Muscle layer of colon (tissue), 2 donors: ENCODE measurements at regions not wholly inside any gene's neighbourhood (a gene's known extent, or its start where the extent isn't known, plus 50 kb on each side); places are given as distances from the start of the nearest gene placed in this dataset.

Source experiments
- H3K27ac ChIP-seq: one replicate; pipeline ENCODE4 v1.7.0; 2013; ENCODE audit warnings: low read depth, mild to moderate bottlenecking, low read length, moderate library complexity
- H3K27me3 ChIP-seq, 2 donors: one replicate each; pipeline ENCODE4 v1.7.0; 2013; ENCODE audit warnings: low read length in 2 of 2, mild to moderate bottlenecking in 2 of 2; ENCODE audit not compliant: insufficient read depth in 2 of 2, control insufficient read depth in 1 of 2
- H3K36me3 ChIP-seq: one replicate; pipeline ENCODE4 v1.7.0; 2013; ENCODE audit warnings: mild to moderate bottlenecking, low read length; ENCODE audit not compliant: insufficient read depth
- H3K4me1 ChIP-seq: one replicate; pipeline ENCODE4 v1.7.0; 2013; ENCODE audit warnings: mild to moderate bottlenecking, low read length; ENCODE audit not compliant: insufficient read depth
- H3K4me3 ChIP-seq, 2 donors: one replicate each; pipeline ENCODE4 v1.7.0; 2013; ENCODE audit warnings: low read length in 2 of 2, low read depth in 1 of 2, mild to moderate bottlenecking in 1 of 2, moderate library complexity in 1 of 2
- H3K9ac ChIP-seq: one replicate; pipeline ENCODE4 v1.7.0; 2013; ENCODE audit warnings: low read length
- H3K9me3 ChIP-seq: one replicate; pipeline ENCODE4 v1.7.0; 2013; ENCODE audit warnings: mild to moderate bottlenecking, low read length
- donor health status: abdominal sarcoma.
- donor health status: Adenocarcinoma of cecum.

- H3K4me1 ChIP-seq, result no peaks in the 10 kb centered on the region
- H3K9me3 ChIP-seq, result no peaks in the 10 kb centered on the region
- no peaks in the 10 kb centered on the region for H3K36me3 ChIP-seq
- H3K4me3 ChIP-seq, result no peak overlapping the region
- H3K27ac ChIP-seq, result no peak overlapping the region
- H3K9ac ChIP-seq, result no peak overlapping the region
- H3K27me3 ChIP-seq, result no peaks in the 10 kb centered on the region
Observed at GRCh38 chr9:126239515-126239914, 87.1 kb upstream of the MVB12B start.

GRCh38 chr9:126240835-126241234, 85.8 kb upstream of the MVB12B start:
- Histone ChIP-seq H3K4me3 (no peak overlapping the region), H3K36me3 (no peaks in the 10 kb centered on the region), H3K27me3 (no peaks in the 10 kb centered on the region), H3K9ac (no peak overlapping the region), H3K4me1 (no peaks in the 10 kb centered on the region), H3K27ac (no peak overlapping the region), H3K9me3 (no peaks in the 10 kb centered on the region)

GRCh38 chr9:126248680-126249079, 77.9 kb upstream of the MVB12B start:
- Histone ChIP-seq H3K9me3 (no peaks in the 10 kb centered on the region), H3K36me3 (no peaks in the 10 kb centered on the region), H3K9ac (no peak overlapping the region), H3K27me3 (no peaks in the 10 kb centered on the region), H3K4me1 (no peaks in the 10 kb centered on the region), H3K4me3 (no peak overlapping the region), H3K27ac (no peak overlapping the region)

GRCh38 chr9:126261584-126262356, 64.9 kb upstream of the MVB12B start:
- no peaks in the 10 kb centered on the region for H3K36me3 ChIP-seq
- H3K4me3 ChIP-seq, result no peak overlapping the region
- H3K9me3 ChIP-seq, result no peaks in the 10 kb centered on the region
- H3K9ac ChIP-seq, result no peak overlapping the region
- peaks cover 0 to 5% of the 10 kb centered on the region in 2 donors for H3K27me3 ChIP-seq
- no peaks in the 10 kb centered on the region for H3K4me1 ChIP-seq
- H3K27ac ChIP-seq, result no peak overlapping the region

- H3K9ac ChIP-seq, result no peak overlapping the region
Observed at GRCh38 chr9:126262738-126263137, 63.9 kb upstream of the MVB12B start.

GRCh38 chr9:126270556-126270955, 56.1 kb upstream of the MVB12B start:
- Histone ChIP-seq H3K27ac (no peak overlapping the region), H3K9me3 (no peaks in the 10 kb centered on the region), H3K27me3 (no peaks in the 10 kb centered on the region), H3K4me1 (no peaks in the 10 kb centered on the region), H3K36me3 (no peaks in the 10 kb centered on the region), H3K9ac (no peak overlapping the region), H3K4me3 (no peak overlapping the region)

More at GRCh38 chr9:126262738-126263137, 63.9 kb upstream of the MVB12B start:
- peaks cover 0 to 5% of the 10 kb centered on the region in 2 donors for H3K27me3 ChIP-seq
- H3K27ac ChIP-seq, result no peak overlapping the region
- no peaks in the 10 kb centered on the region for H3K4me1 ChIP-seq
- H3K9me3 ChIP-seq, result no peaks in the 10 kb centered on the region
- H3K36me3 ChIP-seq, result no peaks in the 10 kb centered on the region
- H3K4me3 ChIP-seq, result no peak overlapping the region

- no peaks in the 10 kb centered on the region for H3K36me3 ChIP-seq
- H3K27ac ChIP-seq, result no peak overlapping the region
- H3K9ac ChIP-seq, result no peak overlapping the region
- H3K9me3 ChIP-seq, result no peaks in the 10 kb centered on the region
- no peak overlapping the region for H3K4me3 ChIP-seq
- H3K27me3 ChIP-seq, result no peaks in the 10 kb centered on the region
- H3K4me1 ChIP-seq, result no peaks in the 10 kb centered on the region
Observed at GRCh38 chr9:126275386-126276001, 51.1 kb upstream of the MVB12B start.

GRCh38 chr9:126276056-126276728, 50.4 kb upstream of the MVB12B start:
- Histone ChIP-seq H3K9ac (no peak overlapping the region), H3K9me3 (no peaks in the 10 kb centered on the region), H3K27me3 (no peaks in the 10 kb centered on the region), H3K27ac (no peak overlapping the region), H3K36me3 (no peaks in the 10 kb centered on the region), H3K4me3 (no peak overlapping the region), H3K4me1 (no peaks in the 10 kb centered on the region)
